PC-3 (cell line): ENCODE measurements at regions not wholly inside any gene's neighbourhood (a gene's known extent, or its start where the extent isn't known, plus 50 kb on each side); places are given as distances from the start of the nearest gene placed in this dataset.

Source experiments
- ATAC-seq: fragments of 200-7000 bp; cut with Tn5 transposase; 2 replicates; pipeline ENCODE4 v1.9.1; 2020; ENCODE audit warnings: mild to moderate bottlenecking, moderate library complexity
- BruUV-seq: library from RNA; stranded (reverse); fragments of 400-500 nt; replicated peaks from 2 replicates; lab custom pipeline; 2021; lab: Mats Ljungman, UMichigan
- CTCF ChIA-PET: fragments of 300-600 bp; sonication (Branson Sonifier 250); formaldehyde crosslinking; loops from one replicate; lab custom pipeline; 2022; ENCODE audit warnings: antibody characterized with exemption; lab: Charles Lee
- POLR2A ChIA-PET: fragments of 300-600 bp; sonication (Branson Sonifier 250); formaldehyde crosslinking; loops from one replicate; lab custom pipeline; 2022; ENCODE audit warnings: antibody characterized with exemption; ENCODE audit not compliant: unreplicated experiment; lab: Charles Lee
- DNase-seq: peaks from one replicate; pipeline ENCODE4 v3.0.0-alpha.2; 2015
- H2AFZ ChIP-seq: fragments of 300-600 bp; sonication (generic); 2 replicates; pipeline ENCODE4 v1.6.0; 2016; ENCODE audit warnings: antibody characterized with exemption, low read length
- H3F3A ChIP-seq: fragments of 300-600 bp; sonication (generic); one replicate; pipeline ENCODE4 v1.6.0; 2017; ENCODE audit warnings: antibody characterized with exemption, low read length, control low read depth, mild to moderate bottlenecking; ENCODE audit not compliant: unreplicated experiment
- H3K27ac ChIP-seq: fragments of 300-600 bp; sonication (generic); 2 replicates; pipeline ENCODE4 v1.5.1; 2016; ENCODE audit warnings: mild to moderate bottlenecking, low read length
- H3K27me3 ChIP-seq: fragments of 300-600 bp; sonication (generic); 2 replicates; pipeline ENCODE4 v1.6.1; 2016; ENCODE audit warnings: low read length, mixed read lengths
- H3K36me3 ChIP-seq: fragments of 300-600 bp; sonication (generic); 2 replicates; pipeline ENCODE4 v1.6.1; 2016; ENCODE audit warnings: low read depth, mixed run types, low read length, mixed read lengths
- H3K4me1 ChIP-seq: fragments of 300-600 bp; sonication (generic); 2 replicates; pipeline ENCODE4 v1.5.1; 2016; ENCODE audit warnings: low read length; ENCODE audit not compliant: insufficient read depth
- H3K4me2 ChIP-seq: fragments of 300-600 bp; sonication (generic); 2 replicates; pipeline ENCODE4 v1.6.0; 2016; ENCODE audit warnings: low read length
- H3K4me3 ChIP-seq: fragments of 300-600 bp; sonication (generic); 2 replicates; pipeline ENCODE4 v1.5.1; 2016; ENCODE audit warnings: mild to moderate bottlenecking, low read length, mixed read lengths
- H3K79me2 ChIP-seq: fragments of 300-600 bp; sonication (generic); 2 replicates; pipeline ENCODE4 v1.6.1; 2017; ENCODE audit warnings: low read length, mixed read lengths
- H3K9ac ChIP-seq: fragments of 300-600 bp; sonication (generic); 2 replicates; pipeline ENCODE4 v1.6.0; 2016; ENCODE audit warnings: mild to moderate bottlenecking, low read length
- H3K9me2 ChIP-seq: fragments of 300-600 bp; sonication (generic); replicated peaks from 2 replicates; pipeline ENCODE4 v1.6.1; 2016; ENCODE audit warnings: mixed run types, low read length, mixed read lengths
- H3K9me3 ChIP-seq: fragments of 300-600 bp; sonication (generic); 2 replicates; pipeline ENCODE4 v1.6.1; 2016; ENCODE audit warnings: low read length, mixed read lengths
- H4K20me1 ChIP-seq: fragments of 300-600 bp; sonication (generic); 2 replicates; pipeline ENCODE4 v1.6.1; 2016; ENCODE audit warnings: low read length, mixed read lengths
- CTCF ChIP-seq: fragments of 300-600 bp; sonication (generic); conservative IDR thresholded peaks from 2 replicates; pipeline ENCODE4 v1.5.1; 2017; ENCODE audit warnings: antibody characterized with exemption, low read depth, mild to moderate bottlenecking, low read length
- EZH2 ChIP-seq: fragments of 300-600 bp; sonication (generic); IDR thresholded peaks from one replicate; pipeline ENCODE4 v1.6.1; 2017; ENCODE audit warnings: antibody characterized with exemption, mild to moderate bottlenecking, low read length; ENCODE audit not compliant: unreplicated experiment
- EZH2phosphoT487 ChIP-seq: fragments of 300-600 bp; sonication (generic); IDR thresholded peaks from 2 replicates; pipeline ENCODE4 v1.6.1; 2018; ENCODE audit warnings: mild to moderate bottlenecking, antibody characterized with exemption, low read length, borderline replicate concordance
- intact Hi-C: fragments of 100-400 bp; cut with micrococcal nuclease; formaldehyde crosslinking; loops from 2 replicates; pipeline ENCODE4 v1.9.0; 2023

- H3F3A ChIP-seq, result no peaks in the 10 kb centered on the region
- ChIA-PET CTCF (no interaction called here), POLR2A (no interaction called here)
- H3K9me3 ChIP-seq, result no peaks in the 10 kb centered on the region
- H3K36me3 ChIP-seq, result no peaks in the 10 kb centered on the region
- no peaks in the 10 kb centered on the region for H4K20me1 ChIP-seq
- no peak overlapping the region for H3K27ac ChIP-seq
- H3K4me1 ChIP-seq, result peaks cover 5% of the 10 kb centered on the region; the same call in 1 of the 2 replicates
- DNase-seq, result peak; percentile 55
- no peak for ATAC-seq
- no TSS peak for BruUV-seq
- H3K9me2 ChIP-seq, result no peaks in the 10 kb centered on the region
- intact Hi-C loops, result loop anchor here (1.0 to 10.0 kb wide), 3 partner anchors 182 to 351 kb away; no protein-coding TSS in a partner anchor
- H3K4me3 ChIP-seq, result no peak overlapping the region
- no peak overlapping the region for H2AFZ ChIP-seq
- no peaks in the 10 kb centered on the region for H3K27me3 ChIP-seq
- H3K9ac ChIP-seq, result no peak overlapping the region
- H3K79me2 ChIP-seq, result no peaks in the 10 kb centered on the region
- no peak overlapping the region for H3K4me2 ChIP-seq
- TF ChIP-seq EZH2, result no peak
- no peak for TF ChIP-seq EZH2phosphoT487
- peak; percentile 64 for TF ChIP-seq CTCF
Observed at GRCh38 chr10:125343118-125343925, 183.0 kb upstream of the CTBP2 start.

- ChIA-PET CTCF (no interaction called here), POLR2A (no interaction called here)
- Histone ChIP-seq H3K27me3 (no peaks in the 10 kb centered on the region), H3K9me2 (no peaks in the 10 kb centered on the region), H3F3A (no peaks in the 10 kb centered on the region), H3K27ac (no peak overlapping the region), H3K4me3 (no peak overlapping the region), H3K79me2 (no peaks in the 10 kb centered on the region), H4K20me1 (no peaks in the 10 kb centered on the region), H3K4me2 (no peak overlapping the region), H2AFZ (no peak overlapping the region), H3K9ac (no peak overlapping the region), H3K4me1 (peaks cover 5% of the 10 kb centered on the region; the same call in 1 of the 2 replicates), H3K9me3 (no peaks in the 10 kb centered on the region), H3K36me3 (no peaks in the 10 kb centered on the region)
- DNase-seq (no peak), ATAC-seq (no peak)
- TF ChIP-seq CTCF, result no peak
- TF ChIP-seq EZH2phosphoT487, result no peak
- TF ChIP-seq EZH2, result no peak
- no TSS peak for BruUV-seq
- intact Hi-C loops, result loop anchor here (10.0 kb wide), 1 partner anchor 353 kb away; no protein-coding TSS in a partner anchor
Observed at GRCh38 chr10:125341611-125342010, 181.2 kb upstream of the CTBP2 start.

GRCh38 chr10:125340903-125341302, 180.5 kb upstream of the CTBP2 start:
- intact Hi-C loops, result loop anchor here (10.0 kb wide), 1 partner anchor 354 kb away; no protein-coding TSS in a partner anchor
- TF ChIP-seq EZH2phosphoT487 (no peak), EZH2 (no peak), CTCF (no peak)

More at GRCh38 chr10:125340903-125341302, 180.5 kb upstream of the CTBP2 start:
- no peak overlapping the region for H3K4me3 ChIP-seq
- CTCF ChIA-PET, result no interaction called here
- no peaks in the 10 kb centered on the region for H3K27me3 ChIP-seq
- no peaks in the 10 kb centered on the region for H3K79me2 ChIP-seq
- H3K9ac ChIP-seq, result no peak overlapping the region
- H3K4me2 ChIP-seq, result no peak overlapping the region
- H3F3A ChIP-seq, result no peaks in the 10 kb centered on the region
- POLR2A ChIA-PET, result no interaction called here
- H4K20me1 ChIP-seq, result no peaks in the 10 kb centered on the region
- H3K9me2 ChIP-seq, result no peaks in the 10 kb centered on the region
- no peak overlapping the region for H3K27ac ChIP-seq
- DNase-seq (no peak), ATAC-seq (no peak)
- H3K9me3 ChIP-seq, result no peaks in the 10 kb centered on the region
- no peak overlapping the region for H2AFZ ChIP-seq
- H3K4me1 ChIP-seq, result peaks cover 5% of the 10 kb centered on the region; the same call in 1 of the 2 replicates
- H3K36me3 ChIP-seq, result no peaks in the 10 kb centered on the region
- BruUV-seq, result no TSS peak
